HepG2 (cell line): ENCODE measurements at regions not wholly inside any gene's neighbourhood (a gene's known extent, or its start where the extent isn't known, plus 50 kb on each side); places are given as distances from the start of the nearest gene placed in this dataset.

ENCODE experiments used
- BRD4 ChIP-seq: sonication (generic); formaldehyde crosslinking; IDR thresholded peaks from 2 replicates; pipeline ENCODE4 v1.4.0; 2020; ENCODE audit warnings: missing genetic modification reagents
- CCDC6 ChIP-seq: sonication (generic); formaldehyde crosslinking; IDR thresholded peaks from 2 replicates; pipeline ENCODE4 v1.8.1; 2022; ENCODE audit warnings: mild to moderate bottlenecking, missing genetic modification reagents, moderate library complexity
- CENPX ChIP-seq: sonication (generic); formaldehyde crosslinking; IDR thresholded peaks from 2 replicates; pipeline ENCODE4 v1.9.0; 2021; ENCODE audit warnings: mild to moderate bottlenecking, missing genetic modification reagents, moderate library complexity
- ERF ChIP-seq: IDR thresholded peaks from 2 replicates; pipeline ENCODE4 v1.6.1; 2018; ENCODE audit warnings: missing biosample characterization, missing genetic modification reagents
- HMG20B ChIP-seq: conservative IDR thresholded peaks from 2 replicates; pipeline ENCODE4 v1.6.1; 2016; ENCODE audit warnings: missing genetic modification reagents, missing compliant biosample characterization
- KLF9 ChIP-seq: IDR thresholded peaks from 2 replicates; pipeline ENCODE4 v1.6.1; 2016; ENCODE audit warnings: low read depth
- MAZ ChIP-seq, 2 experiments: sonication (generic) in 1 of 2; formaldehyde crosslinking in 1 of 2; IDR thresholded peaks; 2 replicates each; pipeline versions ENCODE4 v1.5.0 to v1.6.1; 2012 to 2020; ENCODE audit warnings: low read depth in 2 of 2, mild to moderate bottlenecking in 2 of 2, borderline replicate concordance in 1 of 2, improper control_type of control experiment in 1 of 2, low read length in 1 of 2, missing genetic modification reagents in 1 of 2, moderate library complexity in 1 of 2
- MIXL1 ChIP-seq: IDR thresholded peaks from 2 replicates; pipeline ENCODE4 v1.6.1; 2016
- MZF1 ChIP-seq: sonication (generic); formaldehyde crosslinking; IDR thresholded peaks from 2 replicates; pipeline ENCODE4 v1.8.1; 2023; ENCODE audit warnings: mild to moderate bottlenecking, missing genetic modification reagents, borderline replicate concordance
- PHB2 ChIP-seq: fragments of 450-650 bp; IDR thresholded peaks from 2 replicates; pipeline ENCODE4 v1.6.1; 2018; ENCODE audit not compliant: partially characterized antibody
- PHF20 ChIP-seq: sonication (generic); formaldehyde crosslinking; IDR thresholded peaks from 2 replicates; pipeline ENCODE4 v1.5.0; 2020; ENCODE audit warnings: mild to moderate bottlenecking, missing genetic modification reagents
- PHF5A ChIP-seq: IDR thresholded peaks from one replicate; pipeline ENCODE4 v1.6.1; 2018; ENCODE audit warnings: low read depth, missing genetic modification reagents; ENCODE audit not compliant: unreplicated experiment
- PPARG ChIP-seq: conservative IDR thresholded peaks from 2 replicates; pipeline ENCODE4 v1.6.1; 2016; ENCODE audit warnings: missing biosample characterization, missing genetic modification reagents
- RBM22 ChIP-seq: fragments of 200-400 bp; formaldehyde crosslinking; optimal IDR thresholded peaks from 2 replicates; pipeline ENCODE3; 2017; ENCODE audit warnings: mild to moderate bottlenecking, low read length, moderate library complexity
- ZHX1 ChIP-seq: sonication (generic); formaldehyde crosslinking; IDR thresholded peaks from 2 replicates; pipeline ENCODE4 v1.8.1; 2022; ENCODE audit warnings: low read depth, mild to moderate bottlenecking, missing genetic modification reagents
- ZNF121 ChIP-seq: sonication (generic); formaldehyde crosslinking; IDR thresholded peaks from 2 replicates; pipeline ENCODE4 v1.5.0; 2020; ENCODE audit warnings: mild to moderate bottlenecking, missing genetic modification reagents
- ZNF460 ChIP-seq: sonication (generic); formaldehyde crosslinking; IDR thresholded peaks from 2 replicates; pipeline ENCODE4 v1.5.1; 2020; ENCODE audit warnings: missing genetic modification reagents, mild to moderate bottlenecking, borderline replicate concordance
- ZNF629 ChIP-seq: sonication (generic); formaldehyde crosslinking; conservative IDR thresholded peaks from 2 replicates; pipeline ENCODE4 v1.5.0; 2020; ENCODE audit warnings: missing genetic modification reagents
- ZNF7 ChIP-seq: IDR thresholded peaks from 2 replicates; pipeline ENCODE4 v1.6.1; 2016; ENCODE audit warnings: missing biosample characterization, missing genetic modification reagents
- ZNF879 ChIP-seq: sonication (generic); formaldehyde crosslinking; IDR thresholded peaks from 2 replicates; pipeline ENCODE4 v1.8.1; 2023; ENCODE audit warnings: missing genetic modification reagents
- ZSCAN21 ChIP-seq: sonication (generic); formaldehyde crosslinking; IDR thresholded peaks from 2 replicates; pipeline ENCODE4 v1.8.0; 2022; ENCODE audit warnings: mild to moderate bottlenecking, missing genetic modification reagents, moderate library complexity, borderline replicate concordance
- TF ChIP-seq, protein P1 (sequence below): sonication (generic); formaldehyde crosslinking; IDR thresholded peaks from 2 replicates; pipeline ENCODE4 v1.5.0; 2020; ENCODE audit warnings: mild to moderate bottlenecking, low read depth, missing genetic modification reagents, borderline replicate concordance
- TF ChIP-seq, protein P2 (sequence below): sonication (generic); formaldehyde crosslinking; IDR thresholded peaks from 2 replicates; pipeline ENCODE4 v1.5.0; 2020; ENCODE audit warnings: missing genetic modification reagents
- TF ChIP-seq, protein P3 (sequence below): sonication (generic); formaldehyde crosslinking; IDR thresholded peaks from 2 replicates; pipeline ENCODE4 v1.4.0; 2020; ENCODE audit warnings: low read depth, mild to moderate bottlenecking, missing genetic modification reagents

DNA sequence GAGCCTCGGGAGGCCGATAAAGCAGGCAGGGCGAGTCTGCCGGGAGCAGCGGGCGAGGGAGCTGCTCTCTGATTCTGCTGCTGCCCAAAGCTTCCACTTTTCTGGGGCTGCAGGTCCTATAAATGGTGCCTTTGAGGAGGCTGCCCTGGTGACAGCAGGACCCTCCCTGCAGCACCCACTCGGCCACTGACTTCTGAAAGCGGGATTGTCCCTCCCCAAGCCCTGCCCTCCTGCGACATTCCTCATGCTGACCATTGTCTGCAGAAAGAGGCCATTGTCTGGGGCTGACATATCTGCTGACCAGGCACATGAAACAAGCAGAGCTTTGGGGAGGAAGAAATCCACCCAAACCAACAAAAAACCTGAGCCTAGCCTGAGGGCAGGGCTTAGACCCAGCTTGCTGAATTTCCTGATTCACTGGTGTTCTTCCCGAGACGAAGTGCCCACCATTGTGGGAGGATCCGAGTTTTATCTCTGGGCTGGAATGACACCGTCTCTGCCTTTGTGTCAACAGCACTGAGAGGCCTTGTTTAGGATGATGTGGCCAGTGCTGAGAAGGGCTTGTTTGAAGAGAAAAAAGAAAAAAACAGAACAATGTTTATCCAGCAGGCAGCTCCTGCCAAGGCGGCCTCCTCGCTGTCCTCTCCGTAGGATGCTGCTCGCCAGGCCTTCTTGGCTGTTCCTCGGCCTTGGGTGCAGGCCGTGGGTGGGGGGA is 129.7 kb downstream of the MYCN start (continued):
- TF ChIP-seq HMG20B (CRISPR knock-in tag) (0 out of 2 replicates have a peak, but pooled peaks have one; percentile 32), PHF20 (CRISPR knock-in tag) (no peak), MZF1 (CRISPR knock-in tag) (no peak), BRD4 (CRISPR knock-in tag) (no peak; the same call in 1 of the 2 replicates), ZNF629 (CRISPR knock-in tag) (0 out of 2 replicates have a peak, but pooled peaks have one; percentile 15), CCDC6 (peak; percentile 86; the same call in 1 of the 2 replicates), ZNF460 (no peak), ZNF121 (CRISPR knock-in tag) (no peak), MAZ (IDR thresholded peaks at IDR 0.05; ENCODE audit: borderline replicate concordance, low read depth, low read length) (no peak), MAZ (CRISPR knock-in tag; IDR thresholded peaks at IDR 0.05; ENCODE audit: low read depth) (no peak), ZHX1 (CRISPR knock-in tag) (0 out of 2 replicates have a peak, but pooled peaks have one; percentile 67), PPARG (CRISPR knock-in tag) (0 out of 2 replicates have a peak, but pooled peaks have one; percentile 22), ZNF7 (CRISPR knock-in tag) (no peak; the same call in 1 of the 2 replicates), PHB2 (no peak), ERF (CRISPR knock-in tag) (0 out of 2 replicates have a peak, but pooled peaks have one; percentile 12), PHF5A (CRISPR knock-in tag) (peak; percentile 63), ZSCAN21 (peak; percentile 37; the same call in 1 of the 2 replicates), RBM22 (no peak), MIXL1 (CRISPR knock-in tag) (0 out of 2 replicates have a peak, but pooled peaks have one; percentile 15), CENPX (CRISPR knock-in tag) (no peak), KLF9 (CRISPR knock-in tag) (peak; percentile 16; the same call in 1 of the 2 replicates), ZNF879 (no peak)
- TF ChIP-seq, protein P1, sequence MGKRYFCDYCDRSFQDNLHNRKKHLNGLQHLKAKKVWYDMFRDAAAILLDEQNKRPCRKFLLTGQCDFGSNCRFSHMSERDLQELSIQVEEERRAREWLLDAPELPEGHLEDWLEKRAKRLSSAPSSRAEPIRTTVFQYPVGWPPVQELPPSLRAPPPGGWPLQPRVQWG (CRISPR knock-in tag), result no peak
- TF ChIP-seq, protein P2, sequence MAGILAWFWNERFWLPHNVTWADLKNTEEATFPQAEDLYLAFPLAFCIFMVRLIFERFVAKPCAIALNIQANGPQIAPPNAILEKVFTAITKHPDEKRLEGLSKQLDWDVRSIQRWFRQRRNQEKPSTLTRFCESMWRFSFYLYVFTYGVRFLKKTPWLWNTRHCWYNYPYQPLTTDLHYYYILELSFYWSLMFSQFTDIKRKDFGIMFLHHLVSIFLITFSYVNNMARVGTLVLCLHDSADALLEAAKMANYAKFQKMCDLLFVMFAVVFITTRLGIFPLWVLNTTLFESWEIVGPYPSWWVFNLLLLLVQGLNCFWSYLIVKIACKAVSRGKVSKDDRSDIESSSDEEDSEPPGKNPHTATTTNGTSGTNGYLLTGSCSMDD (CRISPR knock-in tag), result no peak
- TF ChIP-seq, protein P3, sequence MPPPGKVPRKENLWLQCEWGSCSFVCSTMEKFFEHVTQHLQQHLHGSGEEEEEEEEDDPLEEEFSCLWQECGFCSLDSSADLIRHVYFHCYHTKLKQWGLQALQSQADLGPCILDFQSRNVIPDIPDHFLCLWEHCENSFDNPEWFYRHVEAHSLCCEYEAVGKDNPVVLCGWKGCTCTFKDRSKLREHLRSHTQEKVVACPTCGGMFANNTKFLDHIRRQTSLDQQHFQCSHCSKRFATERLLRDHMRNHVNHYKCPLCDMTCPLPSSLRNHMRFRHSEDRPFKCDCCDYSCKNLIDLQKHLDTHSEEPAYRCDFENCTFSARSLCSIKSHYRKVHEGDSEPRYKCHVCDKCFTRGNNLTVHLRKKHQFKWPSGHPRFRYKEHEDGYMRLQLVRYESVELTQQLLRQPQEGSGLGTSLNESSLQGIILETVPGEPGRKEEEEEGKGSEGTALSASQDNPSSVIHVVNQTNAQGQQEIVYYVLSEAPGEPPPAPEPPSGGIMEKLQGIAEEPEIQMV (CRISPR knock-in tag), result no peak; the same call in 1 of the 2 replicates
